ENCODE measurements at regions not wholly inside any gene's neighbourhood (a gene's known extent, or its start where the extent isn't known, plus 50 kb on each side); places are given as distances from the start of the nearest gene placed in this dataset.

GRCh38 chr14:98470663-98471062 lies 801.3 kb downstream of the BCL11B start:
- DNase-seq (ENCODE audit: low read depth): no peak
- TF ChIP-seq CTCF (conservative IDR thresholded peaks at IDR 0.05; ENCODE audit: low read depth, low read length): no peak
- no peak overlapping the region for H3K4me3 ChIP-seq (ENCODE audit: low read length)

- H3K4me3 ChIP-seq (ENCODE audit: low read length): no peak overlapping the region
- no peak for DNase-seq (ENCODE audit: low read depth)
- no peak for TF ChIP-seq CTCF (conservative IDR thresholded peaks at IDR 0.05; ENCODE audit: low read depth, low read length)
These were observed 797.1 kb downstream of the BCL11B start for GRCh38 chr14:98474900-98475299.

GRCh38 chr14:98477935-98478334 lies 794.1 kb downstream of the BCL11B start:
- no peak for TF ChIP-seq CTCF (conservative IDR thresholded peaks at IDR 0.05; ENCODE audit: low read depth, low read length)
- H3K4me3 ChIP-seq (ENCODE audit: low read length): no peak overlapping the region
- no peak for DNase-seq (ENCODE audit: low read depth)

GRCh38 chr14:98489115-98489514 lies 782.9 kb downstream of the BCL11B start:
- no peak for TF ChIP-seq CTCF (conservative IDR thresholded peaks at IDR 0.05; ENCODE audit: low read depth, low read length)
- H3K4me3 ChIP-seq (ENCODE audit: low read length): no peak overlapping the region
- DNase-seq (ENCODE audit: low read depth): no peak

- peak; percentile 34 for DNase-seq (ENCODE audit: low read depth)
- no peak for TF ChIP-seq CTCF (conservative IDR thresholded peaks at IDR 0.05; ENCODE audit: low read depth, low read length)
- no peak overlapping the region for H3K4me3 ChIP-seq (ENCODE audit: low read length)
These were observed 777.4 kb downstream of the BCL11B start for GRCh38 chr14:98494582-98494981.

GRCh38 chr14:98498019-98498885 lies 773.7 kb downstream of the BCL11B start:
- no peak overlapping the region for H3K4me3 ChIP-seq (ENCODE audit: low read length)
- TF ChIP-seq CTCF (conservative IDR thresholded peaks at IDR 0.05; ENCODE audit: low read depth, low read length): no peak
- DNase-seq (ENCODE audit: low read depth): no peak

GRCh38 chr14:98501335-98501734 lies 770.7 kb downstream of the BCL11B start:
- no peak overlapping the region for H3K4me3 ChIP-seq (ENCODE audit: low read length)
- no peak for TF ChIP-seq CTCF (conservative IDR thresholded peaks at IDR 0.05; ENCODE audit: low read depth, low read length)
- DNase-seq (ENCODE audit: low read depth): peak; percentile 36

Measured in retinal pigment epithelial cell (primary cell).